Smooth muscle cell (in vitro differentiated cells): ENCODE measurements at regions not wholly inside any gene's neighbourhood (a gene's known extent, or its start where the extent isn't known, plus 50 kb on each side); places are given as distances from the start of the nearest gene placed in this dataset.

Experiments used
- DNase-seq: peaks from one replicate; lab custom pipeline; 2025; ENCODE audit not compliant: unreplicated experiment; lab: John Stamatoyannopoulos, UW
- H2AFZ ChIP-seq: fragments of 200-600 bp; sonication (generic); 2 replicates; pipeline ENCODE4 v1.6.0; 2016; ENCODE audit warnings: antibody characterized with exemption, low read depth, mild to moderate bottlenecking
- H3F3A ChIP-seq: fragments of 200-600 bp; sonication (generic); 2 replicates; pipeline ENCODE4 v1.6.0; 2017; ENCODE audit warnings: antibody characterized with exemption, low read depth
- H3K27ac ChIP-seq: fragments of 200-600 bp; sonication (generic); 2 replicates; pipeline ENCODE4 v1.5.1; 2016; ENCODE audit warnings: low read depth, mild to moderate bottlenecking
- H3K27me3 ChIP-seq: fragments of 200-600 bp; sonication (generic); 2 replicates; pipeline ENCODE4 v1.6.1; 2016; ENCODE audit warnings: low read depth, mild to moderate bottlenecking
- H3K36me3 ChIP-seq: fragments of 200-600 bp; sonication (generic); 2 replicates; pipeline ENCODE4 v1.5.1; 2016; ENCODE audit warnings: low read depth
- H3K4me1 ChIP-seq: fragments of 200-600 bp; sonication (generic); 2 replicates; pipeline ENCODE4 v1.5.1; 2016; ENCODE audit warnings: low read depth
- H3K4me2 ChIP-seq: fragments of 200-600 bp; sonication (generic); 2 replicates; pipeline ENCODE4 v1.6.0; 2016; ENCODE audit warnings: mild to moderate bottlenecking
- H3K4me3 ChIP-seq: fragments of 200-600 bp; sonication (generic); 2 replicates; pipeline ENCODE4 v1.5.1; 2016; ENCODE audit warnings: mild to moderate bottlenecking
- H3K79me2 ChIP-seq: fragments of 200-600 bp; sonication (generic); 2 replicates; pipeline ENCODE4 v1.6.0; 2016; ENCODE audit warnings: low read depth, mild to moderate bottlenecking
- H3K9ac ChIP-seq: fragments of 200-600 bp; sonication (generic); 2 replicates; pipeline ENCODE4 v1.6.0; 2016; ENCODE audit warnings: low read depth
- H3K9me3 ChIP-seq: fragments of 200-600 bp; sonication (generic); replicated peaks from 2 replicates; pipeline ENCODE4 v1.5.1; 2016; ENCODE audit warnings: low read depth
- H4K20me1 ChIP-seq: fragments of 200-600 bp; sonication (generic); 2 replicates; pipeline ENCODE4 v1.6.0; 2016; ENCODE audit warnings: low read depth
- WGBS: methylation state at CpG from one replicate; pipeline ENCODE4 v1.1.7; 2016; ENCODE audit warnings: low lambda C conversion rate; 5-methylcytosine and 5-hydroxymethylcytosine counted together
- TF ChIP-seq, protein P1 (sequence below): fragments of 200-600 bp; sonication (generic); IDR thresholded peaks from 2 replicates; pipeline ENCODE4 v1.5.1; 2017; ENCODE audit warnings: borderline replicate concordance, mild to moderate bottlenecking, antibody characterized with exemption; ENCODE audit not compliant: insufficient read depth, poor library complexity, severe bottlenecking

DNA sequence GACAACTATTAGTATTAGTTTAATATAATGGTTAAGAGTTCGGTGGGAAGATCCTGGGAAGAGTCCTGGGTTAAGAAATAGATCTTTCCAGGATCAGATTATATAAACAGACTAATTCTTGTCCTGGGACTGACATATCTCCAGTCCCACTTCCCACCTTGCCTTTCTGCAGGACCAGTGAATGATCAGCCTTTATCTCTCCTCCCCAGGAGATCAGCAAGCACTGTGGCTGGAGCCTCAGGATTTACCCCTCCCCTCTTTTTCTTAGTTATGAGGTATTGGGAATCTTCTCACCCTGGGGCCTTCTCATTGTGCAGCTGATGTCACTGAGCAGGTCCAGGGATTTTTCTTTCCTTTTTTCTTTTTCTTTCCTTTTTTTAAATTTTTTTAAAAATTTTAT, 135.7 kb upstream of the UMPS start:
- Histone ChIP-seq H2AFZ (no peak overlapping the region), H3K4me1 (no peaks in the 10 kb centered on the region), H4K20me1 (no peaks in the 10 kb centered on the region), H3K4me3 (no peak overlapping the region), H3K9me3 (no peaks in the 10 kb centered on the region), H3K79me2 (peaks cover 44% of the 10 kb centered on the region), H3K9ac (no peak overlapping the region), H3K27me3 (no peaks in the 10 kb centered on the region), H3K27ac (no peak overlapping the region), H3K36me3 (no peaks in the 10 kb centered on the region), H3F3A (no peaks in the 10 kb centered on the region), H3K4me2 (no peak overlapping the region)
- DNase-seq, result no peak
- WGBS, result 100% methylated on average over 1 of the region's 1 CpG
- TF ChIP-seq, protein P1, sequence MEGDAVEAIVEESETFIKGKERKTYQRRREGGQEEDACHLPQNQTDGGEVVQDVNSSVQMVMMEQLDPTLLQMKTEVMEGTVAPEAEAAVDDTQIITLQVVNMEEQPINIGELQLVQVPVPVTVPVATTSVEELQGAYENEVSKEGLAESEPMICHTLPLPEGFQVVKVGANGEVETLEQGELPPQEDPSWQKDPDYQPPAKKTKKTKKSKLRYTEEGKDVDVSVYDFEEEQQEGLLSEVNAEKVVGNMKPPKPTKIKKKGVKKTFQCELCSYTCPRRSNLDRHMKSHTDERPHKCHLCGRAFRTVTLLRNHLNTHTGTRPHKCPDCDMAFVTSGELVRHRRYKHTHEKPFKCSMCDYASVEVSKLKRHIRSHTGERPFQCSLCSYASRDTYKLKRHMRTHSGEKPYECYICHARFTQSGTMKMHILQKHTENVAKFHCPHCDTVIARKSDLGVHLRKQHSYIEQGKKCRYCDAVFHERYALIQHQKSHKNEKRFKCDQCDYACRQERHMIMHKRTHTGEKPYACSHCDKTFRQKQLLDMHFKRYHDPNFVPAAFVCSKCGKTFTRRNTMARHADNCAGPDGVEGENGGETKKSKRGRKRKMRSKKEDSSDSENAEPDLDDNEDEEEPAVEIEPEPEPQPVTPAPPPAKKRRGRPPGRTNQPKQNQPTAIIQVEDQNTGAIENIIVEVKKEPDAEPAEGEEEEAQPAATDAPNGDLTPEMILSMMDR, result no peak

DNA sequence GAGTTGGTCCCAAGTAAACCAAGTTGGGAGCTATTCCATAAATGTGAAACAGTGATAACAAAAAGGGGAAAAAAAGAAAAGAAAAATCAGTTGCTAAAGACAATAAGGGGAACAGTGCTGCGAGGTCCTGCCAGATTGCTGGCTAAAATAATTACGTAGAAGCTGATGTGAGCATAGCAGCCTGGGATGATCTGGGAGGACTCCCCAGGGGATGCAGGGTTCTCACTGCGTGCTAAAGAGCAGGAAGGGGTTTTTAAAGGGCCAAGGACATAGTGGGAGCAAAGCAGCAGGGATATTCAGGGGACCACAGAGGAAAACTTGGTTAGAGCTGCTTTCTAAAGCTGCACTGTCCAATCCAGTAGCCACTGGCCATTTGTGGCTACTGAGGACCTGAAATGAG, 133.0 kb upstream of the UMPS start:
- no peak overlapping the region for H3K4me2 ChIP-seq

DNA sequence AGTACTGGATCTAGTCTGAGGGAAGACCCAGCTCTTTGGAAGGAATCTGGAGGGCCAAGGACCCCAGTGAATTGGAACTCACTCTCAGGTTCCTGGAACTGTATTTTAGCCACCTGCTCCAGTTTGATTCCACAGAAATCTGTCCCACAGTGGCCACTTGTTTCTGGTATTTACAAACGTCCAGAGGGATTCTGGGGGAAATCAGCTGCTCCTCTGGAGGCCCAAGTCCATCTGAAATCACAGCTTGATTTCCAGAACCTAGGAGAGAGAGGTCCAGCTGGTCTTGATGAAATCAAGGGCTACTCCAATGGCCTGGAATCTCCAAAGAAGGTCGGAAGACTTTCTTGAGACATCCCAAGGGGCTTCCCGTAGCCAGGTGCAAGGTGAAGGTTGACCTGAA, 132.3 kb upstream of the UMPS start:
- WGBS, result 86% methylated on average over 3 of the region's 3 CpGs
- no peak overlapping the region for H3K9ac ChIP-seq
- no peaks in the 10 kb centered on the region for H4K20me1 ChIP-seq
- H3K9me3 ChIP-seq, result no peaks in the 10 kb centered on the region
- no peaks in the 10 kb centered on the region for H3K27me3 ChIP-seq
- H2AFZ ChIP-seq, result no peak overlapping the region
- no peak overlapping the region for H3K4me3 ChIP-seq
- DNase-seq, result no peak
- no peak overlapping the region for H3K4me2 ChIP-seq
- TF ChIP-seq, protein P1, result no peak
- no peaks in the 10 kb centered on the region for H3K36me3 ChIP-seq
- no peak overlapping the region for H3K27ac ChIP-seq
- peaks cover 53% of the 10 kb centered on the region for H3K79me2 ChIP-seq
- H3K4me1 ChIP-seq, result no peaks in the 10 kb centered on the region
- no peaks in the 10 kb centered on the region for H3F3A ChIP-seq

More for the DNA sequence above, 133.0 kb upstream of the UMPS start:
- peaks cover 46% of the 10 kb centered on the region for H3K79me2 ChIP-seq
- WGBS, result 86% methylated on average over 3 of the region's 3 CpGs
- H3K9me3 ChIP-seq, result no peaks in the 10 kb centered on the region
- no peak for DNase-seq
- H2AFZ ChIP-seq, result no peak overlapping the region
- H3K27ac ChIP-seq, result no peak overlapping the region
- no peaks in the 10 kb centered on the region for H4K20me1 ChIP-seq
- H3K36me3 ChIP-seq, result no peaks in the 10 kb centered on the region
- TF ChIP-seq, protein P1, result no peak
- H3K9ac ChIP-seq, result no peak overlapping the region
- H3F3A ChIP-seq, result no peaks in the 10 kb centered on the region
- no peaks in the 10 kb centered on the region for H3K4me1 ChIP-seq
- no peaks in the 10 kb centered on the region for H3K27me3 ChIP-seq
- H3K4me3 ChIP-seq, result no peak overlapping the region

DNA sequence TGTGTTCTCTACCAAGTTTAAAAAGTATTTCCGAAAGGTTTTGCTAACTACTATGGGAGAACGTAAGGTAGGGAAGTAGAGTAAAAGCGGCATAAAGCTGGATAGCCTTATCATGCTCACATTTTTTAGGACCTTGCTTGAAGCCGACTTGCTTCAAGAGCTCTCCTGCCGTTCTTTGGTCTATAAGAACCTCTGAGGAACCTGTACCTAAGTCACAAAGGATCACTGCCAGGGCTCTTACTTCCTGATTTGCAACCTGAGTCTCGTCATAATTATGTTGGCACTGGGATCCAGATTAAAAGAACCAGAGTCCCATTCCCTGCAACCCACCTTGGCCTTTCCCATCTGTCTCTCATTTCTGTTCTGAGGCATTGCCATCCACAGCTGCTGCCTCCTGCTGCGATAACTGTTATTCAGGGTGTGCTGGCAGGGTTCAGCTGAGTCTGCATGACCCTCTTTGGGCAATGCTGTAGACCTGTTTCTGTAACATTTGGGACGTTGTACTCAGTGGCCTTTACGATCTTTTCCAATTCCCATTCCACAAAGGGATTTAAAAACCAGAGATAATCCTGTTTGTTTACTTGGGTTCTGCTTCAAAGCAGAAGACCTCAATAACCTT, 131.0 kb upstream of the UMPS start:
- Histone ChIP-seq H3K27me3 (no peaks in the 10 kb centered on the region), H3K9me3 (no peaks in the 10 kb centered on the region), H3K4me2 (no peak overlapping the region), H2AFZ (no peak overlapping the region), H3K36me3 (no peaks in the 10 kb centered on the region), H3F3A (no peaks in the 10 kb centered on the region), H3K9ac (no peak overlapping the region), H4K20me1 (no peaks in the 10 kb centered on the region), H3K4me3 (no peak overlapping the region), H3K79me2 (peaks cover 53% of the 10 kb centered on the region), H3K27ac (no peak overlapping the region), H3K4me1 (no peaks in the 10 kb centered on the region)
- 73% methylated on average over 9 of the region's 9 CpGs for WGBS
- TF ChIP-seq, protein P1, result no peak
- no peak for DNase-seq
